ENCODE measurements at regions not wholly inside any gene's neighbourhood (a gene's known extent, or its start where the extent isn't known, plus 50 kb on each side); places are given as distances from the start of the nearest gene placed in this dataset.
A peak's percentile ranks its signal among the peaks of the same experiment; 100 is the strongest.

DNA sequence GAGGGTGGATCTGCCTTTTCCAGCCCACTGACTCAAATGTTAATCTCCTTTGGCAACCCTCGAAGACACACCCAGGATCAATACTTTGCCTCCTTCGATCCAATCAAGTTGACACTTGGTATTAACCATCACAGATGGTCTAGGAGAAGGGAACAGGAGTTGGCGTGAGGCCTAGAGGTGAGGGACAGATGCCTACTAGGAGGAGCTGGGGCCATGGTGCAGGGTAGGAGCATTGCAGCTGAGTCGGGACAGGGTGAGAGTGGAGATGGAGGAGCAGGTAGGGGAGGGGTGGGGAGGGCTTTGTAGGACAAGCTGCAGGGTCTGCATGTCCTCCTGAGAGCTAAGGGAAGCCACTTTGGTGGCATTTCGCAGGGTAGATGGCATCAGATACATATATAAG is 140.0 kb downstream of the VAPA start:
- in situ Hi-C loops (cut with MboI; ENCODE audit: low pct_unique_long_range_greater_than_20kb, low sequenced_read_pairs): no loop called here

GRCh38 chr18:10054366-10054765 is 140.6 kb downstream of the VAPA start:
- in situ Hi-C loops (cut with MboI; ENCODE audit: low pct_unique_long_range_greater_than_20kb, low sequenced_read_pairs): no loop called here
- no peak for DNase-seq

More for the DNA sequence above, 140.0 kb downstream of the VAPA start:
- DNase-seq: no peak

GRCh38 chr18:10055125-10055750 is 141.4 kb downstream of the VAPA start:
- no peak for DNase-seq
- in situ Hi-C loops (cut with MboI; ENCODE audit: low pct_unique_long_range_greater_than_20kb, low sequenced_read_pairs): no loop called here

- in situ Hi-C loops (cut with MboI; ENCODE audit: low pct_unique_long_range_greater_than_20kb, low sequenced_read_pairs): no loop called here
- no peak for DNase-seq
Measured at GRCh38 chr18:10056506-10056905, 142.7 kb downstream of the VAPA start.

DNA sequence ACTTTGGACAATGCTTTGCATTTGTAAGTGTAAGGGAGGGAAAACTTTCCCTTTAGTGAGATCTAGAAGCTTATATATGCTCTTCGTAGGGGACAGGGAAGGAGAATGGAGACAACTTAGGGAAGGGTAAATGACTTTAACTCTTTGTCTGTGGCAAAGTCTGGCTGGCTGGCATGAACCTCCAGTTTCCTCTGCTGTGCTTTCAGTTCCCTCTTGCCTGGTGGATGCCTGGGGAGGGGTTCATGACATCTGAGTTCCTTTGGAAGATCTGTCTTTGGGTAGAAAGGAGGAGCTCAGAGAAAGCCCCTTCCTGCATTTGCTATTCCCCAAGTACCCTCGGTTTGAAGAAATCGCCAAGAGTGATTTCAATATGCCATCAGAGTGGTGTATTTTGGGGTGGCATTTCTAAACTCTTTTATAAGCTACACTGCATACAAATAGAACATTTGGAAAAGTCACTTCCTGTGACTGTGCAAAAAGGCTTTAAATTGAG is 143.6 kb downstream of the VAPA start:
- in situ Hi-C loops (cut with MboI; ENCODE audit: low pct_unique_long_range_greater_than_20kb, low sequenced_read_pairs): no loop called here
- no peak for DNase-seq

DNA sequence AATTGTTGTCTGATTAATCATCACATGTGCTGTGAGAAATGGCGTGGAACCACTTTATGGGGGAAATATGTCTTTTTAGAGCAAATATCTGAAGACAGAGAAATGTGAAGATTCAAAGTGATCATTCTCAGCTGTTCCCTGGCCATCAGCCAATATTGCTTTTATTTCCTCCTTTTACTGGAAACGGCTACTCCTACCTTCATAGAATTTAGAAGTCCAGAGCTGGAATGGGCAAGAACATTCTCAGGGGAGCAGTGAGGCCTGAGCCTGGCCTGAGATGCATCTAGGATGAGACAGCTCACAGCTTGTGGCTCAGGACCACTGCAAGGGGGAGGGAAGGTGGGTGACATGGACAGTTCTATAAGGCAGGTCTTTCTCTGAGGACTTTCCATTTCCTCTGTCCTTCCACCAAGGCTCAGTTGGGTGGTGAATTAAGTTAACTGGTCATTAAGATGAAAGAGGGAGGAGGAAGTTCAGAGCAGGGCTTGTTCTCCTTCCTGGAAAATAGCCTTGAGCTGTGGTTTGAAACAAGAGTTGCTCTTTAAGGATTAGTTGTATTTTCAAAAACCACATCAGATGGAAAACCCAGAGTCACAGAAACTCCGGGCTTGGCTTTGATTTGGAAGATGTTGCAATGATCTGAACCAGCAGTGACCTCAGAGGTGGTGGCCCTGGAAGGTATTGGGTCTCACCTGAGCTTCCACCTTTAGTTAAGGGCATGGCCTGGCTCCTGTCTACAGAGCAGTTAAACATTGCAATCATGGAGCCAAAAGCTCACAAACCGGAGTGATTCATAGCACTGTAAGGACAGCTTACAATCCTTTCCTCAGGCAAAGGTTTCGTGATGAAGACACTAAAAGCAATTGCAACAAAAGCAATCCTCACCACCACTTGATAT is 144.3 kb downstream of the VAPA start:
- peak; percentile 19 for DNase-seq
- in situ Hi-C loops (cut with MboI; ENCODE audit: low pct_unique_long_range_greater_than_20kb, low sequenced_read_pairs): no loop called here

- in situ Hi-C loops (cut with MboI; ENCODE audit: low pct_unique_long_range_greater_than_20kb, low sequenced_read_pairs): no loop called here
- peak; percentile 27 for DNase-seq
Measured at GRCh38 chr18:10059610-10060468, 146.0 kb downstream of the VAPA start.

GRCh38 chr18:10060469-10060782 is 146.6 kb downstream of the VAPA start:
- in situ Hi-C loops (cut with MboI; ENCODE audit: low pct_unique_long_range_greater_than_20kb, low sequenced_read_pairs): no loop called here
- no peak for DNase-seq

- in situ Hi-C loops (cut with MboI; ENCODE audit: low pct_unique_long_range_greater_than_20kb, low sequenced_read_pairs): no loop called here
Measured at GRCh38 chr18:10060841-10061240, 147.0 kb downstream of the VAPA start.

GRCh38 chr18:10061566-10062140 is 147.8 kb downstream of the VAPA start:
- in situ Hi-C loops (cut with MboI; ENCODE audit: low pct_unique_long_range_greater_than_20kb, low sequenced_read_pairs): no loop called here

More at GRCh38 chr18:10060841-10061240, 147.0 kb downstream of the VAPA start:
- no peak for DNase-seq

DNA sequence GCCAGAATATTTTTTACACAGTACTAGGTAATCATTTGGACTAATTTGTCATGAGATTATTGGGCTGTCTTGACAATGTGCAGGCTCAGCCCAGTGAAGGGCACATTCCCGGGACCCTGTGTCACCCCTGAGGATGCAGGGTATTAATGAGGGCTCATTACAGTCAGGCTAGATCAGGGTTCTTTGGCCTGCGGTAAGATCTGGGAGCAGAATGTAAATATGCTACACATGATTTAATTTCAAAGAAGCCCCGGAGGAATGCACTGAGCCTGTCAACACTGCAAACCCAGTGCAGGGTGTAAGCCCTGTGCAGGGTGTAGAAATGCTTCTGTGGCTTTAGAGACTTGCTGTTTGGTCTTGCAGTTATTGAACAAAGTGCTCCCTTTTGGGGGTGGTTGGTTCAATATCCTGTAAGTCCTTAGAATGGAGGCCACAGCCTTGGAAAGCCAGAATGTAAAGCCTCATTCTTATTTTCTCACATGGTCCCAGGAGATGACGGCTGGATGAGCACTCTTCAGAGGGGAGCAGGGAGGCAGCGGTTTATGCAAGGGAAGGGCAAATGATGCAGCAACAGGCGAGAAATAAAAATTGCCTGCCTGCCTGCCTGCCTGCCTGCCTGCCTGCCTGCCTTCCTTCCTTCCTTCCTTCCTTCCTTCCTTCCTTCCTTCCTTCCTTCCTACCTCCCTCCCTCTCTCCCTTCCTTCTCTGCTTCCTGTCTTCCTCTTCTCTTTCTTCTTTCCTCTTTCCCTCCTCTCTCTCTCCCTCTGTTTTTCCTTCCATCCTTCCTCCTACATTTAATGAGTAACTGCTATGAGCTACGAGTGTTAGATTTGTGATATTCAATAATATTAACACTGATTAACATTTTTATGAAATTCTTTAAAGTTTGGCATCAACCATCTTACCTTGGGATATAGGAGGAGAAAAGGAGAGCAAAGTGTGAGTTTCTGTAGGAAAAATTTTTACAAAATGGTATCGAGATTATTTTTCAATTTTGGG is 148.8 kb downstream of the VAPA start:
- DNase-seq: no peak
- in situ Hi-C loops (cut with MboI; ENCODE audit: low pct_unique_long_range_greater_than_20kb, low sequenced_read_pairs): no loop called here

More at GRCh38 chr18:10061566-10062140, 147.8 kb downstream of the VAPA start:
- DNase-seq: no peak

- in situ Hi-C loops (cut with MboI; ENCODE audit: low pct_unique_long_range_greater_than_20kb, low sequenced_read_pairs): no loop called here
- DNase-seq: no peak
Measured at GRCh38 chr18:10063489-10063888, 149.7 kb downstream of the VAPA start.

GRCh38 chr18:10064267-10064666 is 150.5 kb downstream of the VAPA start:
- DNase-seq: no peak
- in situ Hi-C loops (cut with MboI; ENCODE audit: low pct_unique_long_range_greater_than_20kb, low sequenced_read_pairs): no loop called here

- in situ Hi-C loops (cut with MboI; ENCODE audit: low pct_unique_long_range_greater_than_20kb, low sequenced_read_pairs): no loop called here
- DNase-seq: no peak
Measured at GRCh38 chr18:10065296-10065695, 151.5 kb downstream of the VAPA start.

DNA sequence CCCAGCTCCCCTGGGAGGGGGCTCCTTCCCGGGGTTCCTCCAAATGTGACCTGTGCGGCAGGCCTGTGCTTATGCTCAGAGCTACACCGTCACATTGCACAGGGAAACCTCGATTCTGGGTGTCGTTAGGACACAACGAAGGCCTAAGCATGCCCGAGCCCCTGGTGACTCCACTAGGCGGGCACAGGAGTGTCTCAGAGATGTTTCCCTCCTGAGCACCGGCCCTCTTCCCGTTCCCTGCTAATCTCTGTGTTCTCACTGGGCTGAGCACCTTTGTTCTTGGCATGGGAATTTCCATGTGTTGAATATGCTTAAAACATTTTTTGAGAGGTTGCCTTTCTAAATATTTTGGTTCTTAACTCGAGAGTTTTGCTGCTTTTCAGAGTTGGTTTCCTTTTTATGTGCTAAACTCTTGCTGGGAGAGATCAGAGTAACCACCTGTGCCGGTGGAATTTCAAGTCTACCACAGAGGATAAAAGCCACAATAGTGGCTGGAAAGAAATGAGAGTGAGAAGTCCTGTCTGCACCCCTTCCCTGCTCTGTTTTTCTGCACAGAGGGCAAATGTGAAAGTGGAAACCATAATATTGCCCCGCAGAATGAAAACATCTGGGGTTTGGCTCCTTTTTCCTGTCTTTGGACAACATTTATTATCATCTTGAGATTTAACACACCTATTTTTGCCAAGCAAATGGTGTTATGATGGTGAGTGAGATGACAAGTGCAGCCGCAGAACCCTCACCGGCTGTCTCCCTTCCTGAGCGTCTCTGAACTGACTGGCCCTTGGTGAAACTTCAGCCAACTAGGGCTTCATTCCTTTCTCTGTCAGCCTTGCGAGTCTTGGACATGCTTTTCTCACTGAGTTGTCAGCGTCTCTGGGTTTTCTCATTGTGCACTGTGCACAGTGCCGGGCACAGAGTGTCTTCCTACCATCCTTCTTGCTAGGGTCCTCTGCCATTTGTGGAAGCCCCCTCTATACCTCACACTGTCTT is 154.1 kb downstream of the VAPA start:
- in situ Hi-C loops (cut with MboI; ENCODE audit: low pct_unique_long_range_greater_than_20kb, low sequenced_read_pairs): no loop called here
- DNase-seq: no peak

GRCh38 chr18:10068766-10069567 is 155.2 kb downstream of the VAPA start:
- in situ Hi-C loops (cut with MboI; ENCODE audit: low pct_unique_long_range_greater_than_20kb, low sequenced_read_pairs): no loop called here
- DNase-seq: no peak

Measured in KBM-7 (cell line).